AG04450 (cell line): ENCODE measurements at regions not wholly inside any gene's neighbourhood (a gene's known extent, or its start where the extent isn't known, plus 50 kb on each side); places are given as distances from the start of the nearest gene placed in this dataset.
A peak's percentile ranks its signal among the peaks of the same experiment; 100 is the strongest.

Experiments used
- CTCF ChIA-PET: fragments of 300-600, 350-600 bp; formaldehyde crosslinking; extraction: SDS; loops from one replicate; lab custom pipeline; 2022; ENCODE audit warnings: antibody characterized with exemption, inconsistent platforms; lab: Charles Lee
- POLR2A ChIA-PET: fragments of 350-600 bp; formaldehyde crosslinking; extraction: SDS; loops from one replicate; lab custom pipeline; 2021; ENCODE audit warnings: antibody characterized with exemption, inconsistent platforms; lab: Yijun Ruan, JAX
- DNase-seq: peaks from one replicate; pipeline ENCODE4 v3.0.0-alpha.2; 2011; ENCODE audit warnings: low read depth, low spot score
- H3K27ac ChIP-seq: one replicate; pipeline ENCODE4 v1.5.1; 2012; ENCODE audit warnings: low read depth, low read length, control low read depth
- H3K27me3 ChIP-seq: one replicate; pipeline ENCODE4 v1.6.0; 2012; ENCODE audit warnings: low read length; ENCODE audit not compliant: control insufficient read depth, insufficient read depth
- H3K4me3 ChIP-seq: 2 replicates; pipeline ENCODE4 v1.5.1; 2011; ENCODE audit warnings: mild to moderate bottlenecking, low read depth, low read length, control low read depth
- H3K9me3 ChIP-seq: 2 replicates; pipeline ENCODE4 v1.5.1; 2012; ENCODE audit warnings: low read length; ENCODE audit not compliant: control insufficient read depth, insufficient read depth
- CTCF ChIP-seq: IDR thresholded peaks from 2 replicates; pipeline ENCODE4 v1.5.1; 2011; ENCODE audit warnings: low read depth, low read length, control low read depth, inconsistent platforms

- no peak overlapping the region for H3K4me3 ChIP-seq
- ChIA-PET POLR2A (no interaction called here), CTCF (no interaction called here)
- H3K9me3 ChIP-seq, result peaks cover 5% of the 10 kb centered on the region; the same call in 1 of the 2 replicates
- H3K27ac ChIP-seq, result no peak overlapping the region
- DNase-seq, result no peak
- H3K27me3 ChIP-seq, result peaks cover 31% of the 10 kb centered on the region
- no peak for TF ChIP-seq CTCF
These were observed 128.9 kb upstream of the OTOS start for GRCh38 chr2:240269380-240269779.

GRCh38 chr2:240269886-240270285, 129.4 kb upstream of the OTOS start:
- ChIA-PET CTCF (no interaction called here), POLR2A (no interaction called here)
- no peak for DNase-seq
- Histone ChIP-seq H3K27me3 (peaks cover 31% of the 10 kb centered on the region), H3K27ac (no peak overlapping the region), H3K4me3 (no peak overlapping the region), H3K9me3 (peaks cover 5% of the 10 kb centered on the region; the same call in 1 of the 2 replicates)
- no peak for TF ChIP-seq CTCF

- ChIA-PET POLR2A (no interaction called here), CTCF (no interaction called here)
- Histone ChIP-seq H3K27me3 (peaks cover 21% of the 10 kb centered on the region), H3K4me3 (no peak overlapping the region), H3K9me3 (peaks cover 5% of the 10 kb centered on the region; the same call in 1 of the 2 replicates), H3K27ac (no peak overlapping the region)
- no peak for DNase-seq
- no peak for TF ChIP-seq CTCF
These were observed 131.4 kb upstream of the OTOS start for GRCh38 chr2:240271716-240272341.

- TF ChIP-seq CTCF, result no peak
- H3K4me3 ChIP-seq, result no peak overlapping the region
- no peak overlapping the region for H3K27ac ChIP-seq
- H3K9me3 ChIP-seq, result no peaks in the 10 kb centered on the region
- DNase-seq, result no peak
- ChIA-PET POLR2A (no interaction called here), CTCF (no interaction called here)
- H3K27me3 ChIP-seq, result peaks cover 7% of the 10 kb centered on the region
These were observed 134.9 kb upstream of the OTOS start for GRCh38 chr2:240275386-240275785.

- POLR2A ChIA-PET, result no interaction called here
These were observed 136.8 kb upstream of the OTOS start for GRCh38 chr2:240277073-240277806.

More at GRCh38 chr2:240277073-240277806, 136.8 kb upstream of the OTOS start:
- Histone ChIP-seq H3K27ac (no peak overlapping the region), H3K9me3 (no peaks in the 10 kb centered on the region), H3K27me3 (peaks cover 7% of the 10 kb centered on the region), H3K4me3 (no peak overlapping the region)
- CTCF ChIA-PET, result interaction anchor here (1.2 kb wide), 1 partner anchor 44 kb away, joined by 5 read pairs; no protein-coding TSS in a partner anchor
- DNase-seq, result peak; percentile 10
- no peak for TF ChIP-seq CTCF
